ENCODE measurements at regions not wholly inside any gene's neighbourhood (a gene's known extent, or its start where the extent isn't known, plus 50 kb on each side); places are given as distances from the start of the nearest gene placed in this dataset.

DNA sequence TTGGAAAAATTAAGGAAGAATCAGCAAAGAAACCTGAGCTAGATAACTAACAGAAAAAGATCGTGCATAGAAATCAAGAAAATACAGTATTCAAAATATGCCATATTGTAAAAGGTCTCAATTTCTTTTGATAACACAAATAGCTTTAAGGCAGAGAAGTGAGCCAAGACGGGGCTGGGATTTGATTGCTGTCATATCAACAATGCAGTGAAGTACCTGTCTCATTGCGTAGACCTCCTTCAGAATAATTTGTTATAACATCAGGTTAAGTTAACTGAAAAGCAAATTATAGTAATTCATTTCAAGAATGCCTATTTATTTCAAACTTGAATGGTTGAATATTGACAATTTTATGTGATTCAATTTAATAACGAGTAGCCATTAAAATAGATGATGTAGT lies 453.8 kb upstream of the MAP2 start:
- DNase-seq (ENCODE audit: low read depth, low spot score) (no peak), ATAC-seq (no peak)
- Histone ChIP-seq H3K9me3 (ENCODE audit: control insufficient read depth, insufficient read depth, low read depth, low read length) (no peaks in the 10 kb centered on the region; the same call in 1 of the 2 replicates), H3K36me3 (ENCODE audit: control insufficient read depth, insufficient read depth, low read length) (no peaks in the 10 kb centered on the region), H3K4me3 (ENCODE audit: low read depth in 2 of 2, low read length in 2 of 2) (no peak overlapping the region), H3K4me1 (ENCODE audit: control insufficient read depth, insufficient read depth, low read length) (no peaks in the 10 kb centered on the region), H3K27ac (ENCODE audit: low read length) (no peak overlapping the region), H3K27me3 (ENCODE audit: control insufficient read depth, insufficient read depth, low read length) (no peaks in the 10 kb centered on the region)
- ChIA-PET CTCF (no interaction called here), POLR2A (no interaction called here)
- intact Hi-C loops (cut with micrococcal nuclease; ENCODE audit: unreplicated experiment) = no loop called here
- in situ Hi-C loops (cut with HindIII; ENCODE audit: low pct_unique_long_range_greater_than_20kb, low sequenced_read_pairs) = no loop called here
- TF ChIP-seq, protein P1, sequence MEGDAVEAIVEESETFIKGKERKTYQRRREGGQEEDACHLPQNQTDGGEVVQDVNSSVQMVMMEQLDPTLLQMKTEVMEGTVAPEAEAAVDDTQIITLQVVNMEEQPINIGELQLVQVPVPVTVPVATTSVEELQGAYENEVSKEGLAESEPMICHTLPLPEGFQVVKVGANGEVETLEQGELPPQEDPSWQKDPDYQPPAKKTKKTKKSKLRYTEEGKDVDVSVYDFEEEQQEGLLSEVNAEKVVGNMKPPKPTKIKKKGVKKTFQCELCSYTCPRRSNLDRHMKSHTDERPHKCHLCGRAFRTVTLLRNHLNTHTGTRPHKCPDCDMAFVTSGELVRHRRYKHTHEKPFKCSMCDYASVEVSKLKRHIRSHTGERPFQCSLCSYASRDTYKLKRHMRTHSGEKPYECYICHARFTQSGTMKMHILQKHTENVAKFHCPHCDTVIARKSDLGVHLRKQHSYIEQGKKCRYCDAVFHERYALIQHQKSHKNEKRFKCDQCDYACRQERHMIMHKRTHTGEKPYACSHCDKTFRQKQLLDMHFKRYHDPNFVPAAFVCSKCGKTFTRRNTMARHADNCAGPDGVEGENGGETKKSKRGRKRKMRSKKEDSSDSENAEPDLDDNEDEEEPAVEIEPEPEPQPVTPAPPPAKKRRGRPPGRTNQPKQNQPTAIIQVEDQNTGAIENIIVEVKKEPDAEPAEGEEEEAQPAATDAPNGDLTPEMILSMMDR (IDR thresholded peaks at IDR 0.05) = no peak
- TF ChIP-seq, protein P2, sequence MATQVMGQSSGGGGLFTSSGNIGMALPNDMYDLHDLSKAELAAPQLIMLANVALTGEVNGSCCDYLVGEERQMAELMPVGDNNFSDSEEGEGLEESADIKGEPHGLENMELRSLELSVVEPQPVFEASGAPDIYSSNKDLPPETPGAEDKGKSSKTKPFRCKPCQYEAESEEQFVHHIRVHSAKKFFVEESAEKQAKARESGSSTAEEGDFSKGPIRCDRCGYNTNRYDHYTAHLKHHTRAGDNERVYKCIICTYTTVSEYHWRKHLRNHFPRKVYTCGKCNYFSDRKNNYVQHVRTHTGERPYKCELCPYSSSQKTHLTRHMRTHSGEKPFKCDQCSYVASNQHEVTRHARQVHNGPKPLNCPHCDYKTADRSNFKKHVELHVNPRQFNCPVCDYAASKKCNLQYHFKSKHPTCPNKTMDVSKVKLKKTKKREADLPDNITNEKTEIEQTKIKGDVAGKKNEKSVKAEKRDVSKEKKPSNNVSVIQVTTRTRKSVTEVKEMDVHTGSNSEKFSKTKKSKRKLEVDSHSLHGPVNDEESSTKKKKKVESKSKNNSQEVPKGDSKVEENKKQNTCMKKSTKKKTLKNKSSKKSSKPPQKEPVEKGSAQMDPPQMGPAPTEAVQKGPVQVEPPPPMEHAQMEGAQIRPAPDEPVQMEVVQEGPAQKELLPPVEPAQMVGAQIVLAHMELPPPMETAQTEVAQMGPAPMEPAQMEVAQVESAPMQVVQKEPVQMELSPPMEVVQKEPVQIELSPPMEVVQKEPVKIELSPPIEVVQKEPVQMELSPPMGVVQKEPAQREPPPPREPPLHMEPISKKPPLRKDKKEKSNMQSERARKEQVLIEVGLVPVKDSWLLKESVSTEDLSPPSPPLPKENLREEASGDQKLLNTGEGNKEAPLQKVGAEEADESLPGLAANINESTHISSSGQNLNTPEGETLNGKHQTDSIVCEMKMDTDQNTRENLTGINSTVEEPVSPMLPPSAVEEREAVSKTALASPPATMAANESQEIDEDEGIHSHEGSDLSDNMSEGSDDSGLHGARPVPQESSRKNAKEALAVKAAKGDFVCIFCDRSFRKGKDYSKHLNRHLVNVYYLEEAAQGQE (IDR thresholded peaks at IDR 0.05; ENCODE audit: insufficient read depth in 1 of 2, low read depth in 2 of 2, low read length in 1 of 2) = no peak
- TF ChIP-seq POLR2AphosphoS5 (IDR thresholded peaks at IDR 0.05; ENCODE audit: low read depth, low read length) (no peak), SIN3A (IDR thresholded peaks at IDR 0.05; ENCODE audit: borderline replicate concordance, insufficient read depth, low read depth, low read length) (no peak), TCF7L2 (IDR thresholded peaks at IDR 0.05; ENCODE audit: low read depth, low read length) (no peak)
- no TSS peak for BruUV-seq (replicated peaks)

DNA sequence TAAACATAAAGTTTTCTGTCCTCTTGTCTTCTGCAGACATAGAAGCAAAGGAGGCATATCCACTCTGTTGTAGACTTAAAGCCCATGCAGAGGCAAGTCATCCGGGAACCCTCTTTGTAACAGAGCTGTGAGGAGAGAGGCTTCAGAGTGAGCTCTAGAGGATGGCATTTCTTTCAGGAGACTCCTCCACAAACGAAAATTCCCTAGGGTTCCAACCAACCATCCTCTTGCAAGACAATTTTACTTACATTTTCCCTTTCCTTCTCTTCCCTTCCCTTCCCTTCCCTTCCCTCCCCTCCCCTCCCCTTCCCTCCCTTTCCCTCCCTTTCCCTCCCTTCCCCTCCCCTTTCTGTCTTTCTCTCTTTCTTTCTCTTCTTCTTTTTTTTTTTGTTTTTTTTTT lies 446.3 kb upstream of the MAP2 start:
- ChIA-PET CTCF (no interaction called here), POLR2A (no interaction called here)
- Histone ChIP-seq H3K4me1 (ENCODE audit: control insufficient read depth, insufficient read depth, low read length) (no peaks in the 10 kb centered on the region), H3K36me3 (ENCODE audit: control insufficient read depth, insufficient read depth, low read length) (no peaks in the 10 kb centered on the region), H3K4me3 (ENCODE audit: low read depth in 2 of 2, low read length in 2 of 2) (no peak overlapping the region), H3K27ac (ENCODE audit: low read length) (no peak overlapping the region), H3K27me3 (ENCODE audit: control insufficient read depth, insufficient read depth, low read length) (no peaks in the 10 kb centered on the region), H3K9me3 (ENCODE audit: control insufficient read depth, insufficient read depth, low read depth, low read length) (no peaks in the 10 kb centered on the region; the same call in 1 of the 2 replicates)
- DNase-seq (ENCODE audit: low read depth, low spot score) (no peak), ATAC-seq (no peak)
- intact Hi-C loops (cut with micrococcal nuclease; ENCODE audit: unreplicated experiment) = no loop called here
- TF ChIP-seq, protein P1 (IDR thresholded peaks at IDR 0.05) = no peak
- TF ChIP-seq SIN3A (IDR thresholded peaks at IDR 0.05; ENCODE audit: borderline replicate concordance, insufficient read depth, low read depth, low read length) = no peak
- TF ChIP-seq, protein P2 (IDR thresholded peaks at IDR 0.05; ENCODE audit: insufficient read depth in 1 of 2, low read depth in 2 of 2, low read length in 1 of 2) = no peak
- no peak for TF ChIP-seq POLR2AphosphoS5 (IDR thresholded peaks at IDR 0.05; ENCODE audit: low read depth, low read length)
- TF ChIP-seq TCF7L2 (IDR thresholded peaks at IDR 0.05; ENCODE audit: low read depth, low read length) = no peak
- BruUV-seq (replicated peaks) = no TSS peak
- in situ Hi-C loops (cut with HindIII; ENCODE audit: low pct_unique_long_range_greater_than_20kb, low sequenced_read_pairs) = no loop called here
